T-helper 2 cell treated with Interferon-gamma antibody and Interleukin-4, amounts not matched to agents 5 μg/mL and 100 μg/mL, for 36 hours (primary cell): ENCODE measurements at regions not wholly inside any gene's neighbourhood (a gene's known extent, or its start where the extent isn't known, plus 50 kb on each side); places are given as distances from the start of the nearest gene placed in this dataset.

ENCODE experiments used
- DNase-seq: peaks from one replicate; pipeline ENCODE4 v3.0.0; 2021; ENCODE audit warnings: low spot score
- H3K27ac Mint-ChIP-seq: one replicate; pipeline ENCODE4 v1.8.0; 2021; ENCODE audit warnings: mild to moderate bottlenecking, mixed read lengths
- H3K27me3 Mint-ChIP-seq: one replicate; pipeline ENCODE4 v1.8.0; 2021; ENCODE audit warnings: low read depth, mixed read lengths
- H3K36me3 Mint-ChIP-seq: one replicate; pipeline ENCODE4 v1.8.0; 2021; ENCODE audit warnings: low read depth, mixed read lengths
- H3K4me1 Mint-ChIP-seq: one replicate; pipeline ENCODE4 v1.8.0; 2021; ENCODE audit warnings: low read depth, mixed read lengths
- H3K4me3 Mint-ChIP-seq: one replicate; pipeline ENCODE4 v1.8.0; 2022; ENCODE audit warnings: mild to moderate bottlenecking, moderate library complexity, mixed read lengths
- H3K9me3 Mint-ChIP-seq: one replicate; pipeline ENCODE4 v1.8.0; 2021; ENCODE audit warnings: mixed read lengths

GRCh38 chr22:49179886-49180682 is 647.6 kb downstream of the BRD1 start:
- H3K36me3 Mint-ChIP-seq, result no peaks in the 10 kb centered on the region
- H3K27me3 Mint-ChIP-seq, result no peaks in the 10 kb centered on the region
- H3K9me3 Mint-ChIP-seq, result no peaks in the 10 kb centered on the region
- H3K4me1 Mint-ChIP-seq, result no peaks in the 10 kb centered on the region
- H3K27ac Mint-ChIP-seq, result no peak overlapping the region
- no peak for DNase-seq
- H3K4me3 Mint-ChIP-seq, result no peak overlapping the region

GRCh38 chr22:49179175-49179574 is 648.5 kb downstream of the BRD1 start:
- H3K4me3 Mint-ChIP-seq, result no peak overlapping the region

DNA sequence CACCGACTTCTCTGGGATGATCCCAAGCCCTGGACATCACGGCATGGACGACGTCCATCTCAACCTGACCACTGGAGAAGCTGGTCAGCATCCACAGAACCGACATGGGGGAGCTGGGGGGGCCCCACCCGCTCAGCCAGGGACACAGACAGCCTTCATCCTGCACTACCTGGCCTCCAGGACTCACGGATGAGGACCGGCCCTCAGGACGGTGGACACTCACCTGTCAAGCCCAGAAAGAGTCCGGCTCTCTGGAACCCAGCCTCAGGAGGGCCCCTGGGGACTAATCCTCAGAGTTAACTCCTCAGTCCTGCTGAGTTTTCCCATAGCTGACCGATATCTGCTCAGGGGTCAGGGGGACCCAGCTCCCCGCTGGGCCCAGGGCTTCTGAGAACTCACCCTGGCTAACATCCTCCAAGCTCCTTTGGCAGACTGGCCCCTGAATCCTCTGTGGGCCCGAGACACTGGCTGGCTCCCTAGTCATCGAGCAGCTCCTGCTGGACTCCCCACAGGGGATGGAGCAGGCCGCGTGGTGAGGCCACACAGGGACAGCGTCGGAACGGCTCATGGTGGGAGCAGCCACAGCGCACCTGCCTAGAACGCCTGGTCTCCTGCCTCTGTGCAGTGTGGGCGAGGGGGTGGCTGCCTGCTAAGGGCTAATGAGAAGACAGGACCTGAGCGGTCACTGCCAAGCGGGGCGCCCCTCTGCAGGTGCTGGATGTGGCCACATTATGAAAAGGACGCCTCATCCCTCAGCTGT is 649.2 kb downstream of the BRD1 start:
- H3K9me3 Mint-ChIP-seq, result no peaks in the 10 kb centered on the region
- no peak overlapping the region for H3K4me3 Mint-ChIP-seq
- no peaks in the 10 kb centered on the region for H3K27me3 Mint-ChIP-seq
- DNase-seq, result no peak
- no peaks in the 10 kb centered on the region for H3K36me3 Mint-ChIP-seq
- no peaks in the 10 kb centered on the region for H3K4me1 Mint-ChIP-seq
- H3K27ac Mint-ChIP-seq, result no peak overlapping the region

More at GRCh38 chr22:49179175-49179574, 648.5 kb downstream of the BRD1 start:
- DNase-seq, result no peak
- H3K27me3 Mint-ChIP-seq, result no peaks in the 10 kb centered on the region
- no peaks in the 10 kb centered on the region for H3K36me3 Mint-ChIP-seq
- H3K9me3 Mint-ChIP-seq, result no peaks in the 10 kb centered on the region
- H3K4me1 Mint-ChIP-seq, result no peaks in the 10 kb centered on the region
- no peak overlapping the region for H3K27ac Mint-ChIP-seq

DNA sequence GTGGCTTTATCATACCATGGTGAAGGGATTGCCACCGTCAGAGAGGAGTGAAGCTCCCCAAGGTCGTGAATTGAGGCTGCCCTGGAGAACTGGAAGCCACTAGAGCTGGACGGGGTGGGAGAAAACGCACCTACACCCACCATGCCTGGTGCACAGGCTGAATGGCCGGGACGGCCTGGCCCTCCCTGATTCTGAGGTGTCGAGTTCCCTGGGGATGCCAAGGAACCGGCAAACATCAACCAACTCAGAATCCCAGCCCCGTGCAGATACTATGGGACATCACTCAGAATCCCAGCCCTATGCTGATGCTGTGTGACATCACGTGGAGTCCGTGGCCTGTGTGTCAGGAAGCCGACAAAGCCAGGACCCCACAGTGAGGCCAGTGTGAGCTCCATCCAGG is 650.0 kb downstream of the BRD1 start:
- H3K27ac Mint-ChIP-seq, result no peak overlapping the region
- no peaks in the 10 kb centered on the region for H3K27me3 Mint-ChIP-seq
- no peaks in the 10 kb centered on the region for H3K9me3 Mint-ChIP-seq
- H3K36me3 Mint-ChIP-seq, result no peaks in the 10 kb centered on the region
- DNase-seq, result no peak
- H3K4me1 Mint-ChIP-seq, result no peaks in the 10 kb centered on the region
- H3K4me3 Mint-ChIP-seq, result no peak overlapping the region

- no peaks in the 10 kb centered on the region for H3K4me1 Mint-ChIP-seq
- no peaks in the 10 kb centered on the region for H3K36me3 Mint-ChIP-seq
- H3K9me3 Mint-ChIP-seq, result no peaks in the 10 kb centered on the region
These were observed 650.7 kb downstream of the BRD1 start for GRCh38 chr22:49176956-49177355.

GRCh38 chr22:49170053-49170452 is 657.6 kb downstream of the BRD1 start:
- Mint-ChIP-seq H3K36me3 (no peaks in the 10 kb centered on the region), H3K9me3 (no peaks in the 10 kb centered on the region), H3K27me3 (no peaks in the 10 kb centered on the region), H3K4me3 (no peak overlapping the region), H3K4me1 (no peaks in the 10 kb centered on the region), H3K27ac (no peak overlapping the region)
- no peak for DNase-seq

More at GRCh38 chr22:49176956-49177355, 650.7 kb downstream of the BRD1 start:
- no peak overlapping the region for H3K27ac Mint-ChIP-seq
- H3K27me3 Mint-ChIP-seq, result no peaks in the 10 kb centered on the region
- DNase-seq, result no peak
- no peak overlapping the region for H3K4me3 Mint-ChIP-seq

- no peaks in the 10 kb centered on the region for H3K4me1 Mint-ChIP-seq
- H3K4me3 Mint-ChIP-seq, result no peak overlapping the region
These were observed 658.5 kb downstream of the BRD1 start for GRCh38 chr22:49169074-49169744.

GRCh38 chr22:49168219-49168813 is 659.4 kb downstream of the BRD1 start:
- Mint-ChIP-seq H3K36me3 (no peaks in the 10 kb centered on the region), H3K9me3 (no peaks in the 10 kb centered on the region), H3K27ac (no peak overlapping the region), H3K4me3 (no peak overlapping the region), H3K4me1 (no peaks in the 10 kb centered on the region), H3K27me3 (no peaks in the 10 kb centered on the region)
- no peak for DNase-seq

More at GRCh38 chr22:49169074-49169744, 658.5 kb downstream of the BRD1 start:
- H3K27ac Mint-ChIP-seq, result no peak overlapping the region
- H3K36me3 Mint-ChIP-seq, result no peaks in the 10 kb centered on the region
- DNase-seq, result no peak
- no peaks in the 10 kb centered on the region for H3K27me3 Mint-ChIP-seq
- no peaks in the 10 kb centered on the region for H3K9me3 Mint-ChIP-seq

- DNase-seq, result no peak
- no peaks in the 10 kb centered on the region for H3K27me3 Mint-ChIP-seq
- no peaks in the 10 kb centered on the region for H3K9me3 Mint-ChIP-seq
- H3K36me3 Mint-ChIP-seq, result no peaks in the 10 kb centered on the region
- H3K4me1 Mint-ChIP-seq, result no peaks in the 10 kb centered on the region
- H3K4me3 Mint-ChIP-seq, result no peak overlapping the region
- H3K27ac Mint-ChIP-seq, result no peak overlapping the region
These were observed 660.9 kb downstream of the BRD1 start for GRCh38 chr22:49166746-49167145.

- no peak for DNase-seq
- Mint-ChIP-seq H3K27ac (no peak overlapping the region), H3K36me3 (no peaks in the 10 kb centered on the region), H3K4me1 (no peaks in the 10 kb centered on the region), H3K9me3 (no peaks in the 10 kb centered on the region), H3K27me3 (no peaks in the 10 kb centered on the region), H3K4me3 (no peak overlapping the region)
These were observed 661.5 kb downstream of the BRD1 start for GRCh38 chr22:49166211-49166610.

DNA sequence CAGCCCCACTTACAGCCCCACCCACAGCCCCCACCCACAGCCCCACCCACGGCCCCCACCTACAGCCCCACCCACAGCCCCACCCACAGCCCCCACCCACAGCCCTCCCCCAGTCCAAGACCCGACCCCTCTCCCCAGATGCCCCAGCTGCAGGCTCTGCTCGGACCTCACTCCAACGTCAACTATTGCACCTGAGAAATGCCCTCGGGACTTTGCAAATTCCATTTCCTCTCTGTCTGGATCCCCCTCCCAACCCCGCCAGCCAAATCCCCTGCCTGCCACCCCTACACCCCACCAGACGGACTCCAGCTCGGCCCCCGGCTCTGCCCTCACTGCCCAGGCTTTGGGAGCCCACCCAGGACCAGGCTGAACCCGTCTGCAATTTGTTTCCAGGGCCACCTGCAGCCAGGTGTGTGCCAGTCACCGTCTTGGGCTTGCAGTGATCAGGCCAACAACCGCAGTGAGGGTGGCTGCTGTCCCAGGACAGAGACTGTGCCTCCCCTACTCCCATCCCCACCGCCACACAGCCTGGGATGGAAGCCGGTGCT is 662.8 kb downstream of the BRD1 start:
- no peaks in the 10 kb centered on the region for H3K9me3 Mint-ChIP-seq
- H3K27ac Mint-ChIP-seq, result no peak overlapping the region
- H3K27me3 Mint-ChIP-seq, result no peaks in the 10 kb centered on the region
- no peaks in the 10 kb centered on the region for H3K36me3 Mint-ChIP-seq
- no peak for DNase-seq
- H3K4me3 Mint-ChIP-seq, result no peak overlapping the region
- no peaks in the 10 kb centered on the region for H3K4me1 Mint-ChIP-seq

GRCh38 chr22:49163960-49164690 is 663.5 kb downstream of the BRD1 start:
- H3K4me3 Mint-ChIP-seq, result no peak overlapping the region
- no peaks in the 10 kb centered on the region for H3K36me3 Mint-ChIP-seq
- no peak for DNase-seq
- H3K27me3 Mint-ChIP-seq, result no peaks in the 10 kb centered on the region
- H3K9me3 Mint-ChIP-seq, result no peaks in the 10 kb centered on the region
- H3K4me1 Mint-ChIP-seq, result no peaks in the 10 kb centered on the region
- H3K27ac Mint-ChIP-seq, result no peak overlapping the region

GRCh38 chr22:49163258-49163959 is 664.3 kb downstream of the BRD1 start:
- Mint-ChIP-seq H3K4me3 (no peak overlapping the region), H3K27me3 (no peaks in the 10 kb centered on the region), H3K9me3 (no peaks in the 10 kb centered on the region), H3K27ac (no peak overlapping the region), H3K4me1 (no peaks in the 10 kb centered on the region), H3K36me3 (no peaks in the 10 kb centered on the region)
- DNase-seq, result no peak
